ENCODE measurements at regions not wholly inside any gene's neighbourhood (a gene's known extent, or its start where the extent isn't known, plus 50 kb on each side); places are given as distances from the start of the nearest gene placed in this dataset.

DNA sequence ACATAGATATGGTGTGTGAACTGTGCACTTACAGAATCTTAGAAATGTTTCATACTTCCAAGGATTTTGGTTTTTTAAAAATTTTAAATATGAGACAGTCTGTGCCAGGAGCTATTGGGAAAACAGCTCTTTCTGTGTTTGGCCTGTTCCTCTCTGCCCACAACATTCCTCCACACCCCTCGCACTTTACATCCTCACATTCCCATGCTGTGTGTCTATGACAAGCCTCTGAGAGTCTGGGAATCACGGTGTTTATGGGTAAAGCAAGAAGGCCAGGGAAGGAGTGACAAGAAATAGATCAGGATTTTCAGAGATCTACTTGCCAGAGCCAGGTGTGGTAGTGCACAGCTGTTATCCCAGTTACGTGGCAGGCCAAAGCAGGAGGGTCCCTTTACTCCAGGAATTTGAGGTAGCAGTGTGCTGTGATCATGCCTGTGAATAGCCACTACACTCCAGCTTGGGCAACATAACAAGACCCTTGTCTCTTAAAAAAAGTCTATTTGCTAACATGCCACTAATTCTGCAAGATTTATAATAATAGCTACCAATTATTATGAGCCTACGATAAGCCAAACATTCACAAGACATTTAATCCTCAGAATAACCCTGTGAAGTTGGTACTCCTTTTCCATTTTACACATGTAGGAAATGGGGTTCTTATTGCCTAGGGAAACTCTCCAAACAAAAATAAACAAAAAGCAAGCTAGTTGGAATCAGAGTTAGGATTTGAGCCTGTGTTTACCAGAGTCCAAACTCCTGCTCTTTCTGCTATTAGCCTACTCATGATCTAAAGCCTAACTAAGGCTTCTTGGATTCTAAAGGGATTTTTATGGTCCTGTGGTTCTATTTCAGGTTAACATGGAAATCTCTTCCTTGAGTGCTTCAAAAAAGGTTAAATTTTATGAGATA, 168.3 kb upstream of the SP8 start:
- no CpG with 5 or more reads among the region's 4 CpGs for WGBS, 2 experiments (ENCODE audit: extremely low coverage in 2 of 2, insufficient read length in 1 of 2)
- no peak overlapping the region for H2AK9ac ChIP-seq (replicated peaks; ENCODE audit: low read depth, low read length, poor library complexity)
- no peak overlapping the region for H3K4me2 ChIP-seq (ENCODE audit: low read depth, low read length)
- TF ChIP-seq FOS (IDR thresholded peaks at IDR 0.05; ENCODE audit: low read depth, low read length): no peak
- TF ChIP-seq SMC3 (IDR thresholded peaks at IDR 0.05; ENCODE audit: low read depth, low read length): no peak
- TF ChIP-seq MAFK (IDR thresholded peaks at IDR 0.05; ENCODE audit: low read depth, low read length): no peak
- TF ChIP-seq MAZ (IDR thresholded peaks at IDR 0.05; ENCODE audit: borderline replicate concordance, low read depth, low read length): no peak
- no peak for TF ChIP-seq BHLHE40 (IDR thresholded peaks at IDR 0.05; ENCODE audit: low read depth, low read length)
- no peak for TF ChIP-seq CTCF (conservative IDR thresholded peaks at IDR 0.05; ENCODE audit: low read depth, low read length)
- no peak for TF ChIP-seq MXI1 (IDR thresholded peaks at IDR 0.05; ENCODE audit: borderline replicate concordance, low read depth, low read length)
- TF ChIP-seq CEBPB (IDR thresholded peaks at IDR 0.05; ENCODE audit: low read depth, low read length): no peak
- no peak for TF ChIP-seq POLR2A (IDR thresholded peaks at IDR 0.05; ENCODE audit: low read depth, low read length)
- TF ChIP-seq RCOR1 (IDR thresholded peaks at IDR 0.05; ENCODE audit: insufficient replicate concordance, low read length): no peak
- TF ChIP-seq, protein P1, sequence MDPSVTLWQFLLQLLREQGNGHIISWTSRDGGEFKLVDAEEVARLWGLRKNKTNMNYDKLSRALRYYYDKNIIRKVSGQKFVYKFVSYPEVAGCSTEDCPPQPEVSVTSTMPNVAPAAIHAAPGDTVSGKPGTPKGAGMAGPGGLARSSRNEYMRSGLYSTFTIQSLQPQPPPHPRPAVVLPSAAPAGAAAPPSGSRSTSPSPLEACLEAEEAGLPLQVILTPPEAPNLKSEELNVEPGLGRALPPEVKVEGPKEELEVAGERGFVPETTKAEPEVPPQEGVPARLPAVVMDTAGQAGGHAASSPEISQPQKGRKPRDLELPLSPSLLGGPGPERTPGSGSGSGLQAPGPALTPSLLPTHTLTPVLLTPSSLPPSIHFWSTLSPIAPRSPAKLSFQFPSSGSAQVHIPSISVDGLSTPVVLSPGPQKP (IDR thresholded peaks at IDR 0.05; ENCODE audit: borderline replicate concordance, low read depth, low read length): no peak
- no peak for TF ChIP-seq CHD1 (IDR thresholded peaks at IDR 0.05; ENCODE audit: low read depth, low read length)
- H2AFZ ChIP-seq (replicated peaks; ENCODE audit: low read length, poor library complexity): no peak overlapping the region
- no peak overlapping the region for H2BK120ac ChIP-seq (ENCODE audit: low read depth, low read length)
- no peak overlapping the region for H3K18ac ChIP-seq (ENCODE audit: low read depth, low read length)
- peaks cover 3% of the 10 kb centered on the region; the same call in 1 of the 2 replicates for H3K9me3 ChIP-seq (ENCODE audit: control insufficient read depth, insufficient read depth, low read length)
- H3K56ac ChIP-seq (ENCODE audit: extremely low read depth, insufficient read depth, low read length): no peak overlapping the region
- H3K9ac ChIP-seq (ENCODE audit: low read depth, low read length): no peak overlapping the region
- H2BK5ac ChIP-seq (ENCODE audit: low read depth, low read length, poor library complexity, severe bottlenecking): no peak overlapping the region
- H3K36me3 ChIP-seq (ENCODE audit: control insufficient read depth, insufficient read depth, low read length): no peaks in the 10 kb centered on the region
- intact Hi-C loops (cut with micrococcal nuclease): no loop called here
- no peak overlapping the region for H3K4ac ChIP-seq (ENCODE audit: low read depth, low read length)
- no peak for ATAC-seq (ENCODE audit: low read depth)
- no peaks in the 10 kb centered on the region for H3K27me3 ChIP-seq (ENCODE audit: control insufficient read depth, insufficient read depth, low read length)
- DNase-seq: no peak
- H3K9me1 ChIP-seq (ENCODE audit: insufficient read depth, low read length): no peaks in the 10 kb centered on the region
- H4K8ac ChIP-seq (ENCODE audit: low read depth in 2 of 2, low read length in 2 of 2): no peak overlapping the region
- no peaks in the 10 kb centered on the region for H3K79me1 ChIP-seq (ENCODE audit: low read depth in 1 of 2, low read length in 2 of 2)
- no peaks in the 10 kb centered on the region for H4K20me1 ChIP-seq (ENCODE audit: insufficient read depth, low read length)
- H3K4me1 ChIP-seq (ENCODE audit: control insufficient read depth, insufficient read depth, low read length): no peaks in the 10 kb centered on the region
- in situ Hi-C loops (cut with MboI; ENCODE audit: low sequenced_read_pairs): no loop called here
- H3K14ac ChIP-seq (replicated peaks; ENCODE audit: low read depth, low read length): no peak overlapping the region
- POLR2A ChIA-PET (ENCODE audit: unreplicated experiment): no interaction called here
- H2BK15ac ChIP-seq (ENCODE audit: low read depth, low read length): no peak overlapping the region
- CTCF ChIA-PET: no interaction called here
- H3K4me3 ChIP-seq (ENCODE audit: insufficient read depth, low read depth, low read length): no peak overlapping the region
- no TSS peak for BruUV-seq (replicated peaks)
- H3K23ac ChIP-seq (ENCODE audit: low read depth, low read length): no peak overlapping the region
- dilution Hi-C loops (cut with HindIII; ENCODE audit: low sequenced_read_pairs, unreplicated experiment): no loop called here
- H2AK5ac ChIP-seq (ENCODE audit: low read depth, low read length): no peak overlapping the region
- H4K91ac ChIP-seq (ENCODE audit: insufficient read depth, low read depth, low read length): no peak overlapping the region
- no peak overlapping the region for H2BK20ac ChIP-seq (ENCODE audit: low read depth, low read length)
- H4K5ac ChIP-seq (ENCODE audit: low read depth, low read length): no peak overlapping the region
- H3K27ac ChIP-seq (ENCODE audit: insufficient read depth, low read length): no peak overlapping the region
